ENCODE measurements at regions not wholly inside any gene's neighbourhood (a gene's known extent, or its start where the extent isn't known, plus 50 kb on each side); places are given as distances from the start of the nearest gene placed in this dataset.

DNA sequence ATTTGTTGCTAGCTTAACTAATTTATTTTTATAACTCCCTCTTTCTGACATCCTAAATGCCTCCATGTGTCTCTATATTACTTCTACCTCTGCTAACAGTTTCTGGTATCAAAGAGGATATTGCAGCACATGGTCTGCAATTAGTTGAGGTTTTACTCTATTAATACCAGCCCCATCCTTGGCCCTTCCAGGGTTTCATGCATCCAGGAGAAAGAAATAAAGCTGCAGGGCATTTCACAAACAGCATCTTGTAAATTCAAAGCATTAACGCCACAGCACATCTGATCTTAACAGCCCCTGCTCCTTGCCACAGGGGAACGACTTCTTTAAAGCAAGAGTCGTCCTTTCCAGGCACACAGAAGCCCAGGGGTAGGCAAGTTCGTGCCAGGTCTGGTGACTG, 258.9 kb downstream of the ICOS start:
- no peaks in the 10 kb centered on the region for H3K36me3 ChIP-seq (ENCODE audit: low read depth)
- H3K27me3 ChIP-seq (ENCODE audit: insufficient read depth, poor library complexity, severe bottlenecking): no peaks in the 10 kb centered on the region
- H3K4me3 ChIP-seq (ENCODE audit: severe bottlenecking): no peak overlapping the region
- no peaks in the 10 kb centered on the region for H3K4me1 ChIP-seq (ENCODE audit: insufficient read depth, poor library complexity, severe bottlenecking)
- no peak overlapping the region for H3K27ac ChIP-seq (ENCODE audit: poor library complexity, severe bottlenecking)
- no peaks in the 10 kb centered on the region for H3K9me3 ChIP-seq (ENCODE audit: severe bottlenecking)
- DNase-seq (ENCODE audit: low spot score) (no peak), ATAC-seq (ENCODE audit: low read depth) (no peak)
- TF ChIP-seq CTCF (IDR thresholded peaks at IDR 0.05; ENCODE audit: poor library complexity, severe bottlenecking): no peak

GRCh38 chr2:204197336-204198005, 260.9 kb downstream of the ICOS start:
- ATAC-seq (ENCODE audit: low read depth) (no peak), DNase-seq (ENCODE audit: low spot score) (no peak)
- H3K9me3 ChIP-seq (ENCODE audit: severe bottlenecking): no peaks in the 10 kb centered on the region

GRCh38 chr2:204199357-204199756, 262.8 kb downstream of the ICOS start:
- Histone ChIP-seq H3K4me1 (ENCODE audit: insufficient read depth, poor library complexity, severe bottlenecking) (no peaks in the 10 kb centered on the region), H3K4me3 (ENCODE audit: severe bottlenecking) (no peak overlapping the region), H3K36me3 (ENCODE audit: low read depth) (no peaks in the 10 kb centered on the region), H3K27me3 (ENCODE audit: insufficient read depth, poor library complexity, severe bottlenecking) (no peaks in the 10 kb centered on the region), H3K9me3 (ENCODE audit: severe bottlenecking) (no peaks in the 10 kb centered on the region), H3K27ac (ENCODE audit: poor library complexity, severe bottlenecking) (no peak overlapping the region)
- no peak for TF ChIP-seq CTCF (IDR thresholded peaks at IDR 0.05; ENCODE audit: poor library complexity, severe bottlenecking)
- ATAC-seq (ENCODE audit: low read depth) (no peak), DNase-seq (ENCODE audit: low spot score) (no peak)

More at GRCh38 chr2:204197336-204198005, 260.9 kb downstream of the ICOS start:
- Histone ChIP-seq H3K27me3 (ENCODE audit: insufficient read depth, poor library complexity, severe bottlenecking) (no peaks in the 10 kb centered on the region), H3K36me3 (ENCODE audit: low read depth) (no peaks in the 10 kb centered on the region), H3K4me1 (ENCODE audit: insufficient read depth, poor library complexity, severe bottlenecking) (no peaks in the 10 kb centered on the region), H3K27ac (ENCODE audit: poor library complexity, severe bottlenecking) (no peak overlapping the region), H3K4me3 (ENCODE audit: severe bottlenecking) (no peak overlapping the region)
- TF ChIP-seq CTCF (IDR thresholded peaks at IDR 0.05; ENCODE audit: poor library complexity, severe bottlenecking): no peak

- H3K27me3 ChIP-seq (ENCODE audit: insufficient read depth, poor library complexity, severe bottlenecking): no peaks in the 10 kb centered on the region
- ATAC-seq (ENCODE audit: low read depth): no peak
These were observed 264.9 kb downstream of the ICOS start for GRCh38 chr2:204201507-204201906.

More at GRCh38 chr2:204201507-204201906, 264.9 kb downstream of the ICOS start:
- Histone ChIP-seq H3K9me3 (ENCODE audit: severe bottlenecking) (no peaks in the 10 kb centered on the region), H3K4me1 (ENCODE audit: insufficient read depth, poor library complexity, severe bottlenecking) (no peaks in the 10 kb centered on the region), H3K36me3 (ENCODE audit: low read depth) (no peaks in the 10 kb centered on the region), H3K4me3 (ENCODE audit: severe bottlenecking) (no peak overlapping the region), H3K27ac (ENCODE audit: poor library complexity, severe bottlenecking) (no peak overlapping the region)
- no peak for DNase-seq (ENCODE audit: low spot score)
- TF ChIP-seq CTCF (IDR thresholded peaks at IDR 0.05; ENCODE audit: poor library complexity, severe bottlenecking): no peak

Measured in RWPE2 (cell line).